OCI-LY1 (cell line): ENCODE measurements at regions not wholly inside any gene's neighbourhood (a gene's known extent, or its start where the extent isn't known, plus 50 kb on each side); places are given as distances from the start of the nearest gene placed in this dataset.

ENCODE experiments used
- H2AFZ ChIP-seq: fragments of 200-600 bp; sonication (generic), shearing (Covaris generic); 2 replicates; pipeline ENCODE4 v1.6.0; 2014; ENCODE audit warnings: antibody characterized with exemption, mild to moderate bottlenecking, low read length
- H3F3A ChIP-seq: fragments of 200-600 bp; sonication (generic), shearing (Covaris generic); 2 replicates; pipeline ENCODE4 v1.6.0; 2014; ENCODE audit warnings: mild to moderate bottlenecking, antibody characterized with exemption, low read length, moderate library complexity; ENCODE audit not compliant: insufficient read depth
- H3K27ac ChIP-seq: fragments of 200-600 bp; sonication (generic); 2 replicates; pipeline ENCODE4 v1.5.1; 2014; ENCODE audit warnings: low read length, mixed run types, mild to moderate bottlenecking, low read depth; ENCODE audit not compliant: poor library complexity, severe bottlenecking
- H3K27me3 ChIP-seq: fragments of 200-600 bp; sonication (generic); 2 replicates; pipeline ENCODE4 v1.6.0; 2014; ENCODE audit warnings: antibody characterized with exemption, mild to moderate bottlenecking, low read length, moderate library complexity; ENCODE audit not compliant: insufficient read depth
- H3K36me3 ChIP-seq: fragments of 200-600 bp; sonication (generic); 2 replicates; pipeline ENCODE4 v1.6.1; 2014; ENCODE audit warnings: mild to moderate bottlenecking, antibody characterized with exemption, low read length, moderate library complexity, mixed read lengths; ENCODE audit not compliant: insufficient read depth
- H3K4me1 ChIP-seq: fragments of 200-600 bp; sonication (generic); 2 replicates; pipeline ENCODE4 v1.5.1; 2014; ENCODE audit warnings: mild to moderate bottlenecking, low read length, moderate library complexity; ENCODE audit not compliant: insufficient read depth, severe bottlenecking
- H3K4me2 ChIP-seq: fragments of 200-600 bp; sonication (generic), shearing (Covaris generic); 2 replicates; pipeline ENCODE4 v1.6.1; 2014; ENCODE audit warnings: low read length
- H3K4me3 ChIP-seq: fragments of 200-600 bp; sonication (generic); 2 replicates; pipeline ENCODE4 v1.5.1; 2014; ENCODE audit warnings: low read length, low read depth, mild to moderate bottlenecking, mixed read lengths; ENCODE audit not compliant: poor library complexity, severe bottlenecking
- H3K79me2 ChIP-seq: fragments of 200-600 bp; shearing (Covaris generic); 2 replicates; pipeline ENCODE4 v1.6.1; 2016; ENCODE audit warnings: mixed run types, low read length, mixed read lengths; ENCODE audit not compliant: insufficient read depth
- H3K9ac ChIP-seq: fragments of 200-600 bp; sonication (generic), shearing (Covaris generic); 2 replicates; pipeline ENCODE4 v1.6.1; 2014; ENCODE audit warnings: mild to moderate bottlenecking, low read length, mixed read lengths
- H3K9me2 ChIP-seq: fragments of 200-600 bp; sonication (generic), shearing (Covaris generic); 2 replicates; pipeline ENCODE4 v1.6.1; 2014; ENCODE audit warnings: low read depth, mild to moderate bottlenecking, low read length, mixed read lengths
- H3K9me3 ChIP-seq: fragments of 200-600 bp; shearing (Covaris generic); 2 replicates; pipeline ENCODE4 v1.6.1; 2014; ENCODE audit warnings: low read length, mixed read lengths
- H4K20me1 ChIP-seq: fragments of 200-600 bp; sonication (generic), shearing (Covaris generic); 2 replicates; pipeline ENCODE4 v1.6.0; 2016; ENCODE audit warnings: mild to moderate bottlenecking, low read length; ENCODE audit not compliant: insufficient read depth
- EZH2 ChIP-seq: fragments of 200-600 bp; sonication (generic), shearing (Covaris generic); IDR thresholded peaks from 2 replicates; pipeline ENCODE4 v1.8.0; 2017; ENCODE audit warnings: borderline replicate concordance, mixed run types, mild to moderate bottlenecking, antibody characterized with exemption, low read length, moderate library complexity, mixed read lengths
- TF ChIP-seq, protein P1 (sequence below): fragments of 200-600 bp; sonication (generic), shearing (Covaris generic); IDR thresholded peaks from 2 replicates; pipeline ENCODE4 v1.5.1; 2017; ENCODE audit warnings: mild to moderate bottlenecking, antibody characterized with exemption, low read length, moderate library complexity, mixed read lengths

DNA sequence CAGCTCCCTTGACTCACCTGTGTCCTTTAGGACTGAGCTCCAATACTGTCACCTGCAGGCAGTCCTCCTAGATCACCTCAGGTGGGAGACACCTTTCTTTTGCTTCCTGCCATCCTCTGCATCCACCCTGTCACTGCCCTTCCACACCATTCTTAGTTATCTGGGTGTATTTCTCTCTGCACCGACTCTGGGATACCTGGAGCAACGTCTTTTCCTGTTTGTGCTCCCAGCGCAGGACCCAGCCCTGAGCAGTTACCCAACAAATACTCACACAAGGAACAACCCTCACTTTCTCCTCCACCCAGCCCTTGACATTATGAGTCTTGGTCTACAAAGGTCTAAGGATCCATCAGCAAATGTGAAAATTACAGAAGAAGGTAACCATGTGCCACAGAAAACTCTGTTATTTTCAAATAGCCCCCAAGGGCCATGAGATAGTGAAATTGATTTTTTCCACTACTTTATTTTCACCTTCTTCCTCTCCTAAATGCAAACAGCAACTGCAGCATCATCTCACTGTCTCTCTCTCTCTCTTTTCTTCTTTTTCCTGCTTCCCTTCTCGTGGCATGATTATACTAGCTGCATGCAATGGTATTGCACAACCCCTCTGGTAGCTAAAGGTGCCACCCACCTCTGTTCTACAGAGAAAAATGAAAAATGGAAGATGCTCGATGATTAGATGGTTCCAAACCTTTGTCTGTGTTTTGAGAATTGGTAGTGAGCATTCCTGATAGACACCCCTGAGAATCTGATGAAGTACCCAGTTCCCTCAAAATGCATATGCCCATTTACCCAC, 89.0 kb downstream of the MIS18A start:
- Histone ChIP-seq H3K9ac (no peak overlapping the region), H4K20me1 (no peaks in the 10 kb centered on the region), H3K9me2 (no peaks in the 10 kb centered on the region), H2AFZ (no peak overlapping the region), H3K79me2 (no peaks in the 10 kb centered on the region), H3K4me3 (no peak overlapping the region), H3K27me3 (no peaks in the 10 kb centered on the region), H3F3A (no peaks in the 10 kb centered on the region), H3K4me2 (no peak overlapping the region), H3K27ac (no peak overlapping the region), H3K4me1 (no peaks in the 10 kb centered on the region), H3K36me3 (no peaks in the 10 kb centered on the region), H3K9me3 (no peaks in the 10 kb centered on the region)
- no peak for TF ChIP-seq EZH2
- TF ChIP-seq, protein P1, sequence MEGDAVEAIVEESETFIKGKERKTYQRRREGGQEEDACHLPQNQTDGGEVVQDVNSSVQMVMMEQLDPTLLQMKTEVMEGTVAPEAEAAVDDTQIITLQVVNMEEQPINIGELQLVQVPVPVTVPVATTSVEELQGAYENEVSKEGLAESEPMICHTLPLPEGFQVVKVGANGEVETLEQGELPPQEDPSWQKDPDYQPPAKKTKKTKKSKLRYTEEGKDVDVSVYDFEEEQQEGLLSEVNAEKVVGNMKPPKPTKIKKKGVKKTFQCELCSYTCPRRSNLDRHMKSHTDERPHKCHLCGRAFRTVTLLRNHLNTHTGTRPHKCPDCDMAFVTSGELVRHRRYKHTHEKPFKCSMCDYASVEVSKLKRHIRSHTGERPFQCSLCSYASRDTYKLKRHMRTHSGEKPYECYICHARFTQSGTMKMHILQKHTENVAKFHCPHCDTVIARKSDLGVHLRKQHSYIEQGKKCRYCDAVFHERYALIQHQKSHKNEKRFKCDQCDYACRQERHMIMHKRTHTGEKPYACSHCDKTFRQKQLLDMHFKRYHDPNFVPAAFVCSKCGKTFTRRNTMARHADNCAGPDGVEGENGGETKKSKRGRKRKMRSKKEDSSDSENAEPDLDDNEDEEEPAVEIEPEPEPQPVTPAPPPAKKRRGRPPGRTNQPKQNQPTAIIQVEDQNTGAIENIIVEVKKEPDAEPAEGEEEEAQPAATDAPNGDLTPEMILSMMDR: no peak

DNA sequence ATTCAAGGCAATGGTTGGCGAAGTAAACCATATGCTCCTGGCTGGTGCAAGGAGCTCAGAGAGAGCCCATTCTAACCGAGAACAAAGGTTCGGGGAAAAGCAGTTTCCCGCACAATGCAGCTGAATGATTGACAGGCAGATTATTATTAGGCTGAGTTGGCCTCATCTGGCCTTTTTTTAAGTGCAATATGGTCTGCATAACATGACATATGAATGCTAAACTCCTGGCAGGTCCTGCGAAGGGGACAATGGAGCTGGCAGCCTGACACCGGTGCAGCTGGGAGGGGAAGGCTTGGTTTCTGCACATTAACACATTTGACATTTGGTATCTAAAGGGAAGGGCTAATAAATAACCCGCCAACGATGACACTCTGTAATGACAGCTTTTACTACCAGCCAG, 92.0 kb downstream of the MIS18A start:
- Histone ChIP-seq H3K36me3 (no peaks in the 10 kb centered on the region), H3F3A (no peaks in the 10 kb centered on the region), H4K20me1 (no peaks in the 10 kb centered on the region), H3K9me3 (no peaks in the 10 kb centered on the region), H3K9me2 (no peaks in the 10 kb centered on the region), H3K4me1 (no peaks in the 10 kb centered on the region), H3K9ac (no peak overlapping the region), H3K4me3 (no peak overlapping the region), H3K27ac (no peak overlapping the region), H3K4me2 (no peak overlapping the region), H2AFZ (no peak overlapping the region), H3K27me3 (no peaks in the 10 kb centered on the region), H3K79me2 (no peaks in the 10 kb centered on the region)
- TF ChIP-seq, protein P1: no peak
- no peak for TF ChIP-seq EZH2

DNA sequence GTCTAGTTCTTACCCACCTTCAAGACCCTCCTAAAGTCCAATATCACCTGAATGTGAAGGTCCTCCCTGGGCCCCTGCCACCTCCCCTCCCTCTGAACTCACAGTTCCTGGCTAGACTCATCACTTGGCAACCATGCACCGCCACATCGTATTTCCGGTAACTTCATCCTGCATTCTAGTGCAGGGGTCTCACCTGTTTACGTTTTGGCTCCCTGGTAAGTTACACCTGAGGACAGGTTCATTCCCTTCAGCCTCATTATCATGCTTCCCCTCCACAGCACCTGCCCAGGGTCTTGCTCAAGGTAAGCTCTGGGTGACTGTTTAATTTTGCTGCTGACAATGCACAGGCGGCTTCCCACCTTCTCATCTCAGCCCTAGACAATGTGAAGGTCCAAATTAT, 93.1 kb downstream of the MIS18A start:
- Histone ChIP-seq H3F3A (no peaks in the 10 kb centered on the region), H2AFZ (no peak overlapping the region), H3K4me3 (no peak overlapping the region), H3K36me3 (no peaks in the 10 kb centered on the region), H3K27ac (no peak overlapping the region), H3K79me2 (no peaks in the 10 kb centered on the region), H3K9me3 (no peaks in the 10 kb centered on the region), H3K4me2 (no peak overlapping the region), H3K27me3 (no peaks in the 10 kb centered on the region), H3K9me2 (no peaks in the 10 kb centered on the region), H3K4me1 (no peaks in the 10 kb centered on the region), H3K9ac (no peak overlapping the region), H4K20me1 (no peaks in the 10 kb centered on the region)
- TF ChIP-seq, protein P1: no peak
- TF ChIP-seq EZH2: no peak
